Stomach smooth muscle (tissue), 2 donors: ENCODE measurements at regions not wholly inside any gene's neighbourhood (a gene's known extent, or its start where the extent isn't known, plus 50 kb on each side); places are given as distances from the start of the nearest gene placed in this dataset.

Experiments used
- H3K27ac ChIP-seq: one replicate; pipeline ENCODE4 v1.7.0; 2013; ENCODE audit warnings: mild to moderate bottlenecking, low read length, inconsistent platforms
- H3K27me3 ChIP-seq, 2 donors: one replicate each; pipeline ENCODE4 v1.7.0; 2013; ENCODE audit warnings: low read length in 2 of 2; ENCODE audit not compliant: insufficient read depth in 2 of 2, control insufficient read depth in 1 of 2
- H3K36me3 ChIP-seq, 2 donors: one replicate each; pipeline ENCODE4 v1.7.0; 2013; ENCODE audit warnings: low read length in 2 of 2; ENCODE audit not compliant: control insufficient read depth in 2 of 2, insufficient read depth in 2 of 2
- H3K4me1 ChIP-seq: one replicate; pipeline ENCODE4 v1.7.0; 2013; ENCODE audit warnings: low read length; ENCODE audit not compliant: control insufficient read depth, insufficient read depth
- H3K4me3 ChIP-seq, 2 donors: one replicate each; pipeline ENCODE4 v1.7.0; 2013; ENCODE audit warnings: low read length in 2 of 2
- H3K9ac ChIP-seq, 2 donors: one replicate each; pipeline ENCODE4 v1.7.0; 2013; ENCODE audit warnings: low read length in 2 of 2, mild to moderate bottlenecking in 1 of 2
- H3K9me3 ChIP-seq, 2 donors: one replicate each; pipeline ENCODE4 v1.7.0; 2013; ENCODE audit warnings: low read length in 2 of 2; ENCODE audit not compliant: control insufficient read depth in 2 of 2
- donor health status: healthy.
- donor health status: Pancreatic carcinoma.

GRCh38 chr15:81520480-81520879 is 146.5 kb upstream of the TMC3 start:
- no peaks in the 10 kb centered on the region for H3K9me3 ChIP-seq
- no peaks in the 10 kb centered on the region for H3K36me3 ChIP-seq
- H3K4me1 ChIP-seq = no peaks in the 10 kb centered on the region
- no peak overlapping the region for H3K9ac ChIP-seq
- no peaks in the 10 kb centered on the region for H3K27me3 ChIP-seq
- H3K27ac ChIP-seq = no peak overlapping the region
- H3K4me3 ChIP-seq = no peak overlapping the region

- Histone ChIP-seq H3K27me3 (no peaks in the 10 kb centered on the region), H3K4me1 (no peaks in the 10 kb centered on the region), H3K4me3 (no peak overlapping the region), H3K27ac (no peak overlapping the region), H3K36me3 (no peaks in the 10 kb centered on the region), H3K9ac (no peak overlapping the region), H3K9me3 (no peaks in the 10 kb centered on the region)
These were observed 142.4 kb upstream of the TMC3 start for GRCh38 chr15:81516461-81516860.

GRCh38 chr15:81516012-81516411 is 142.0 kb upstream of the TMC3 start:
- no peak overlapping the region for H3K4me3 ChIP-seq
- no peaks in the 10 kb centered on the region for H3K36me3 ChIP-seq
- no peak overlapping the region for H3K27ac ChIP-seq
- H3K9ac ChIP-seq = no peak overlapping the region
- no peaks in the 10 kb centered on the region for H3K9me3 ChIP-seq
- no peaks in the 10 kb centered on the region for H3K27me3 ChIP-seq
- H3K4me1 ChIP-seq = no peaks in the 10 kb centered on the region

GRCh38 chr15:81514725-81515124 is 140.7 kb upstream of the TMC3 start:
- no peaks in the 10 kb centered on the region for H3K4me1 ChIP-seq
- H3K27ac ChIP-seq = no peak overlapping the region
- H3K9me3 ChIP-seq = no peaks in the 10 kb centered on the region
- H3K36me3 ChIP-seq = no peaks in the 10 kb centered on the region
- H3K27me3 ChIP-seq = no peaks in the 10 kb centered on the region
- no peak overlapping the region for H3K4me3 ChIP-seq
- H3K9ac ChIP-seq = no peak overlapping the region

- Histone ChIP-seq H3K9me3 (no peaks in the 10 kb centered on the region), H3K36me3 (no peaks in the 10 kb centered on the region), H3K27me3 (no peaks in the 10 kb centered on the region), H3K4me3 (no peak overlapping the region), H3K27ac (no peak overlapping the region), H3K9ac (no peak overlapping the region), H3K4me1 (no peaks in the 10 kb centered on the region)
These were observed 137.1 kb upstream of the TMC3 start for GRCh38 chr15:81511138-81511537.

GRCh38 chr15:81507831-81508230 is 133.8 kb upstream of the TMC3 start:
- H3K36me3 ChIP-seq = no peaks in the 10 kb centered on the region
- H3K4me3 ChIP-seq = no peak overlapping the region
- H3K9ac ChIP-seq = no peak overlapping the region
- no peak overlapping the region for H3K27ac ChIP-seq
- H3K9me3 ChIP-seq = no peaks in the 10 kb centered on the region
- H3K27me3 ChIP-seq = no peaks in the 10 kb centered on the region
- no peaks in the 10 kb centered on the region for H3K4me1 ChIP-seq

- Histone ChIP-seq H3K9ac (no peak overlapping the region), H3K9me3 (no peaks in the 10 kb centered on the region), H3K4me3 (no peak overlapping the region), H3K36me3 (no peaks in the 10 kb centered on the region), H3K27ac (no peak overlapping the region), H3K27me3 (no peaks in the 10 kb centered on the region), H3K4me1 (no peaks in the 10 kb centered on the region)
These were observed 132.9 kb upstream of the TMC3 start for GRCh38 chr15:81506936-81507335.

- Histone ChIP-seq H3K36me3 (no peaks in the 10 kb centered on the region), H3K27ac (no peak overlapping the region), H3K9ac (no peak overlapping the region), H3K4me1 (no peaks in the 10 kb centered on the region), H3K9me3 (no peaks in the 10 kb centered on the region), H3K27me3 (no peaks in the 10 kb centered on the region), H3K4me3 (no peak overlapping the region)
These were observed 132.1 kb upstream of the TMC3 start for GRCh38 chr15:81506071-81506470.

- Histone ChIP-seq H3K4me3 (no peak overlapping the region), H3K36me3 (no peaks in the 10 kb centered on the region), H3K27ac (no peak overlapping the region), H3K27me3 (no peaks in the 10 kb centered on the region), H3K9me3 (no peaks in the 10 kb centered on the region), H3K9ac (no peak overlapping the region), H3K4me1 (no peaks in the 10 kb centered on the region)
These were observed 130.3 kb upstream of the TMC3 start for GRCh38 chr15:81504170-81504905.

- no peak overlapping the region for H3K9ac ChIP-seq
- H3K27ac ChIP-seq = no peak overlapping the region
- H3K36me3 ChIP-seq = no peaks in the 10 kb centered on the region
- no peaks in the 10 kb centered on the region for H3K4me1 ChIP-seq
- no peaks in the 10 kb centered on the region for H3K27me3 ChIP-seq
- no peak overlapping the region for H3K4me3 ChIP-seq
- no peaks in the 10 kb centered on the region for H3K9me3 ChIP-seq
These were observed 128.4 kb upstream of the TMC3 start for GRCh38 chr15:81502439-81502838.

- Histone ChIP-seq H3K27me3 (no peaks in the 10 kb centered on the region), H3K9ac (no peak overlapping the region), H3K27ac (no peak overlapping the region), H3K4me3 (no peak overlapping the region), H3K4me1 (no peaks in the 10 kb centered on the region), H3K9me3 (no peaks in the 10 kb centered on the region), H3K36me3 (no peaks in the 10 kb centered on the region)
These were observed 126.1 kb upstream of the TMC3 start for GRCh38 chr15:81500081-81500480.
